HEK293 (cell line): ENCODE measurements at regions not wholly inside any gene's neighbourhood (a gene's known extent, or its start where the extent isn't known, plus 50 kb on each side); places are given as distances from the start of the nearest gene placed in this dataset.

Source experiments
- FEZF1 ChIP-seq: fragments of 450-650 bp; formaldehyde crosslinking; IDR thresholded peaks from 2 replicates; pipeline ENCODE4 v1.5.1; 2016; ENCODE audit warnings: missing biosample characterization, missing genetic modification characterization
- GLI2 ChIP-seq: fragments of 450-650 bp; formaldehyde crosslinking; IDR thresholded peaks from 2 replicates; pipeline ENCODE4; 2017; ENCODE audit warnings: missing biosample characterization, missing genetic modification characterization, low read depth, borderline replicate concordance
- SP2 ChIP-seq: fragments of 450-650 bp; formaldehyde crosslinking; IDR thresholded peaks from 2 replicates; pipeline ENCODE4 v1.5.1; 2016; ENCODE audit warnings: missing biosample characterization, missing genetic modification characterization
- ZBTB48 ChIP-seq: fragments of 450-650 bp; formaldehyde crosslinking; IDR thresholded peaks from 2 replicates; pipeline ENCODE4 v1.5.1; 2016; ENCODE audit warnings: missing biosample characterization, missing genetic modification characterization
- ZFP3 ChIP-seq: fragments of 450-650 bp; formaldehyde crosslinking; IDR thresholded peaks from 2 replicates; pipeline ENCODE4 v1.5.1; 2016; ENCODE audit warnings: low read depth, missing biosample characterization, missing genetic modification characterization
- ZNF146 ChIP-seq: fragments of 450-650 bp; formaldehyde crosslinking; IDR thresholded peaks from 2 replicates; pipeline ENCODE4 v1.5.1; 2016; ENCODE audit warnings: missing biosample characterization, missing genetic modification characterization
- ZNF174 ChIP-seq: fragments of 450-650 bp; formaldehyde crosslinking; IDR thresholded peaks from 2 replicates; pipeline ENCODE4 v1.5.0; 2017; ENCODE audit warnings: missing biosample characterization, mild to moderate bottlenecking, missing genetic modification characterization
- ZNF214 ChIP-seq: fragments of 450-650 bp; formaldehyde crosslinking; IDR thresholded peaks from 2 replicates; pipeline ENCODE4 v1.5.1; 2017; ENCODE audit warnings: missing biosample characterization, mild to moderate bottlenecking, missing genetic modification characterization, borderline replicate concordance
- ZNF23 ChIP-seq: fragments of 450-650 bp; formaldehyde crosslinking; IDR thresholded peaks from 2 replicates; pipeline ENCODE4 v1.5.1; 2016; ENCODE audit warnings: missing biosample characterization, missing genetic modification characterization, borderline replicate concordance
- ZNF324 ChIP-seq: fragments of 450-650 bp; formaldehyde crosslinking; IDR thresholded peaks from 2 replicates; pipeline ENCODE4 v1.5.1; 2016; ENCODE audit warnings: missing biosample characterization, missing genetic modification characterization
- ZNF366 ChIP-seq: fragments of 450-650 bp; formaldehyde crosslinking; conservative IDR thresholded peaks from 2 replicates; pipeline ENCODE4 v1.5.1; 2016; ENCODE audit warnings: missing biosample characterization, missing genetic modification characterization
- ZNF529 ChIP-seq: fragments of 450-650 bp; formaldehyde crosslinking; IDR thresholded peaks from 2 replicates; pipeline ENCODE4 v1.5.1; 2017; ENCODE audit warnings: missing genetic modification characterization, missing biosample characterization; ENCODE audit not compliant: insufficient replicate concordance
- ZNF548 ChIP-seq: fragments of 450-650 bp; formaldehyde crosslinking; IDR thresholded peaks from 2 replicates; pipeline ENCODE4 v1.5.1; 2016; ENCODE audit warnings: missing biosample characterization, missing genetic modification characterization
- ZNF596 ChIP-seq: fragments of 450-650 bp; IDR thresholded peaks from 2 replicates; pipeline ENCODE4 v1.5.0; 2018; ENCODE audit warnings: missing biosample characterization, mild to moderate bottlenecking, missing genetic modification characterization, moderate library complexity
- ZNF629 ChIP-seq: fragments of 450-650 bp; formaldehyde crosslinking; IDR thresholded peaks from 2 replicates; pipeline ENCODE4 v1.5.1; 2017; ENCODE audit warnings: missing biosample characterization, missing genetic modification characterization
- ZNF830 ChIP-seq: fragments of 450-650 bp; IDR thresholded peaks from 2 replicates; pipeline ENCODE4 v1.5.0; 2018; ENCODE audit warnings: missing biosample characterization, missing genetic modification characterization, low read depth, mild to moderate bottlenecking, moderate library complexity
- TF ChIP-seq, protein P1 (sequence below): fragments of 450-650 bp; IDR thresholded peaks from 2 replicates; pipeline ENCODE4 v1.5.1; 2018; ENCODE audit warnings: missing biosample characterization, mild to moderate bottlenecking, missing genetic modification characterization
- TF ChIP-seq, protein P2 (sequence below): fragments of 450-650 bp; formaldehyde crosslinking; IDR thresholded peaks from 2 replicates; pipeline ENCODE4 v1.5.1; 2016; ENCODE audit warnings: missing biosample characterization, missing genetic modification characterization
- TF ChIP-seq, protein P3 (sequence below): fragments of 450-650 bp; formaldehyde crosslinking; IDR thresholded peaks from 2 replicates; pipeline ENCODE4 v1.5.1; 2016; ENCODE audit warnings: missing biosample characterization, missing genetic modification characterization, borderline replicate concordance
- TF ChIP-seq, protein P4 (sequence below): fragments of 450-650 bp; formaldehyde crosslinking; IDR thresholded peaks from 2 replicates; pipeline ENCODE4 v1.5.1; 2017; ENCODE audit warnings: missing biosample characterization, missing genetic modification characterization
- TF ChIP-seq, protein P5 (sequence below): fragments of 450-650 bp; formaldehyde crosslinking; IDR thresholded peaks from 2 replicates; pipeline ENCODE4 v1.5.1; 2016; ENCODE audit warnings: missing biosample characterization, missing genetic modification characterization
- TF ChIP-seq, protein P6 (sequence below): fragments of 450-650 bp; formaldehyde crosslinking; IDR thresholded peaks from 2 replicates; pipeline ENCODE4 v1.5.1; 2017; ENCODE audit warnings: missing biosample characterization, missing genetic modification characterization
- TF ChIP-seq, protein P7 (sequence below): fragments of 450-650 bp; formaldehyde crosslinking; IDR thresholded peaks from 2 replicates; pipeline ENCODE4 v1.5.1; 2017; ENCODE audit warnings: missing biosample characterization, missing genetic modification characterization
- TF ChIP-seq, protein P8 (sequence below): fragments of 450-650 bp; formaldehyde crosslinking; IDR thresholded peaks from 2 replicates; pipeline ENCODE4 v1.5.1; 2016; ENCODE audit warnings: missing biosample characterization, missing genetic modification characterization

DNA sequence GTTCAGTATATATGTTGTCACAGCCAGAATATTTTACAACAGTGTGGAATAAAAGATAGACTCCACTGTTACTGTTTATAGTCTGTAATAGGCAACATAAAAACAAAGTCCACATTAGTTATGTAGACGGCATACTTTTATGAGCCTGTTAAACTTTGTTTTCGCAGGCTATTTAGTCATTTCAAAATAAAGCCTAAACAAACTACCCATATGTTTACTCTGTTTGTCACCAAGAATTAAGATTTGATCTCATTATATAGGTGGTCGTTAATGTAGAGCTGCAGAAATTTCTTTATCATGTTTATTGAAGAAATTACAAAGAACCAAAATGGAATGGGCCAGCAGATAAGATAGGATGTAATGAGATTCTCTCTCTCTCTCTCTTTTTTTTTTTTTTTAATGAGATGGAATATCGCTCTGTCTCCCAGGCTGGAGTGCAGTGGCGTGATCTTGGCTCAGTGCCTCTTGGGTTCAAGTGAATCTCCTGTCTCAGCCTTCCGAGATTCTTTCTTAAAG is 943.8 kb upstream of the SOX9 start (continued):
- TF ChIP-seq ZNF146 (tag by site-specific recombination) (no peak), ZNF214 (tag by site-specific recombination) (no peak), FEZF1 (peak; percentile 94), ZBTB48 (tag by site-specific recombination) (no peak), ZNF23 (tag by site-specific recombination) (no peak), ZFP3 (tag by site-specific recombination) (peak; percentile 8; the same call in 1 of the 2 replicates), ZNF629 (tag by site-specific recombination) (peak; percentile 29), ZNF830 (tag by site-specific recombination) (no peak), ZNF324 (tag by site-specific recombination) (no peak), ZNF596 (tag by site-specific recombination) (peak; percentile 78), ZNF529 (tag by site-specific recombination) (no peak), ZNF366 (peak; percentile 52), ZNF548 (no peak), GLI2 (tag by site-specific recombination) (peak; percentile 77), ZNF174 (tag by site-specific recombination) (0 out of 2 replicates have a peak, but pooled peaks have one; percentile 51), SP2 (no peak)
- TF ChIP-seq, protein P1, sequence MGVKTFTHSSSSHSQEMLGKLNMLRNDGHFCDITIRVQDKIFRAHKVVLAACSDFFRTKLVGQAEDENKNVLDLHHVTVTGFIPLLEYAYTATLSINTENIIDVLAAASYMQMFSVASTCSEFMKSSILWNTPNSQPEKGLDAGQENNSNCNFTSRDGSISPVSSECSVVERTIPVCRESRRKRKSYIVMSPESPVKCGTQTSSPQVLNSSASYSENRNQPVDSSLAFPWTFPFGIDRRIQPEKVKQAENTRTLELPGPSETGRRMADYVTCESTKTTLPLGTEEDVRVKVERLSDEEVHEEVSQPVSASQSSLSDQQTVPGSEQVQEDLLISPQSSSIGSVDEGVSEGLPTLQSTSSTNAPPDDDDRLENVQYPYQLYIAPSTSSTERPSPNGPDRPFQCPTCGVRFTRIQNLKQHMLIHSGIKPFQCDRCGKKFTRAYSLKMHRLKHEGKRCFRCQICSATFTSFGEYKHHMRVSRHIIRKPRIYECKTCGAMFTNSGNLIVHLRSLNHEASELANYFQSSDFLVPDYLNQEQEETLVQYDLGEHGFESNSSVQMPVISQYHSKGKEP (tag by site-specific recombination): 0 out of 2 replicates have a peak, but pooled peaks have one; percentile 34
- TF ChIP-seq, protein P2, sequence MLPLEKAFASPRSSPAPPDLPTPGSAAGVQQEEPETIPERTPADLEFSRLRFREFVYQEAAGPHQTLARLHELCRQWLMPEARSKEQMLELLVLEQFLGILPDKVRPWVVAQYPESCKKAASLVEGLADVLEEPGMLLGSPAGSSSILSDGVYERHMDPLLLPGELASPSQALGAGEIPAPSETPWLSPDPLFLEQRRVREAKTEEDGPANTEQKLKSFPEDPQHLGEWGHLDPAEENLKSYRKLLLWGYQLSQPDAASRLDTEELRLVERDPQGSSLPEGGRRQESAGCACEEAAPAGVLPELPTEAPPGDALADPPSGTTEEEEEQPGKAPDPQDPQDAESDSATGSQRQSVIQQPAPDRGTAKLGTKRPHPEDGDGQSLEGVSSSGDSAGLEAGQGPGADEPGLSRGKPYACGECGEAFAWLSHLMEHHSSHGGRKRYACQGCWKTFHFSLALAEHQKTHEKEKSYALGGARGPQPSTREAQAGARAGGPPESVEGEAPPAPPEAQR (tag by site-specific recombination): no peak
- TF ChIP-seq, protein P3, sequence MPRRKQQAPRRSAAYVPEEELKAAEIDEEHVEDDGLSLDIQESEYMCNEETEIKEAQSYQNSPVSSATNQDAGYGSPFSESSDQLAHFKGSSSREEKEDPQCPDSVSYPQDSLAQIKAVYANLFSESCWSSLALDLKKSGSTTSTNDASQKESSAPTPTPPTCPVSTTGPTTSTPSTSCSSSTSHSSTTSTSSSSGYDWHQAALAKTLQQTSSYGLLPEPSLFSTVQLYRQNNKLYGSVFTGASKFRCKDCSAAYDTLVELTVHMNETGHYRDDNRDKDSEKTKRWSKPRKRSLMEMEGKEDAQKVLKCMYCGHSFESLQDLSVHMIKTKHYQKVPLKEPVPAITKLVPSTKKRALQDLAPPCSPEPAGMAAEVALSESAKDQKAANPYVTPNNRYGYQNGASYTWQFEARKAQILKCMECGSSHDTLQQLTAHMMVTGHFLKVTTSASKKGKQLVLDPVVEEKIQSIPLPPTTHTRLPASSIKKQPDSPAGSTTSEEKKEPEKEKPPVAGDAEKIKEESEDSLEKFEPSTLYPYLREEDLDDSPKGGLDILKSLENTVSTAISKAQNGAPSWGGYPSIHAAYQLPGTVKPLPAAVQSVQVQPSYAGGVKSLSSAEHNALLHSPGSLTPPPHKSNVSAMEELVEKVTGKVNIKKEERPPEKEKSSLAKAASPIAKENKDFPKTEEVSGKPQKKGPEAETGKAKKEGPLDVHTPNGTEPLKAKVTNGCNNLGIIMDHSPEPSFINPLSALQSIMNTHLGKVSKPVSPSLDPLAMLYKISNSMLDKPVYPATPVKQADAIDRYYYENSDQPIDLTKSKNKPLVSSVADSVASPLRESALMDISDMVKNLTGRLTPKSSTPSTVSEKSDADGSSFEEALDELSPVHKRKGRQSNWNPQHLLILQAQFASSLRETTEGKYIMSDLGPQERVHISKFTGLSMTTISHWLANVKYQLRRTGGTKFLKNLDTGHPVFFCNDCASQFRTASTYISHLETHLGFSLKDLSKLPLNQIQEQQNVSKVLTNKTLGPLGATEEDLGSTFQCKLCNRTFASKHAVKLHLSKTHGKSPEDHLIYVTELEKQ: peak; percentile 69
- TF ChIP-seq, protein P4, sequence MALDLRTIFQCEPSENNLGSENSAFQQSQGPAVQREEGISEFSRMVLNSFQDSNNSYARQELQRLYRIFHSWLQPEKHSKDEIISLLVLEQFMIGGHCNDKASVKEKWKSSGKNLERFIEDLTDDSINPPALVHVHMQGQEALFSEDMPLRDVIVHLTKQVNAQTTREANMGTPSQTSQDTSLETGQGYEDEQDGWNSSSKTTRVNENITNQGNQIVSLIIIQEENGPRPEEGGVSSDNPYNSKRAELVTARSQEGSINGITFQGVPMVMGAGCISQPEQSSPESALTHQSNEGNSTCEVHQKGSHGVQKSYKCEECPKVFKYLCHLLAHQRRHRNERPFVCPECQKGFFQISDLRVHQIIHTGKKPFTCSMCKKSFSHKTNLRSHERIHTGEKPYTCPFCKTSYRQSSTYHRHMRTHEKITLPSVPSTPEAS (tag by site-specific recombination): no peak
- TF ChIP-seq, protein P5, sequence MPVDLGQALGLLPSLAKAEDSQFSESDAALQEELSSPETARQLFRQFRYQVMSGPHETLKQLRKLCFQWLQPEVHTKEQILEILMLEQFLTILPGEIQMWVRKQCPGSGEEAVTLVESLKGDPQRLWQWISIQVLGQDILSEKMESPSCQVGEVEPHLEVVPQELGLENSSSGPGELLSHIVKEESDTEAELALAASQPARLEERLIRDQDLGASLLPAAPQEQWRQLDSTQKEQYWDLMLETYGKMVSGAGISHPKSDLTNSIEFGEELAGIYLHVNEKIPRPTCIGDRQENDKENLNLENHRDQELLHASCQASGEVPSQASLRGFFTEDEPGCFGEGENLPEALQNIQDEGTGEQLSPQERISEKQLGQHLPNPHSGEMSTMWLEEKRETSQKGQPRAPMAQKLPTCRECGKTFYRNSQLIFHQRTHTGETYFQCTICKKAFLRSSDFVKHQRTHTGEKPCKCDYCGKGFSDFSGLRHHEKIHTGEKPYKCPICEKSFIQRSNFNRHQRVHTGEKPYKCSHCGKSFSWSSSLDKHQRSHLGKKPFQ (tag by site-specific recombination): peak; percentile 59; the same call in 1 of the 2 replicates
- TF ChIP-seq, protein P6, sequence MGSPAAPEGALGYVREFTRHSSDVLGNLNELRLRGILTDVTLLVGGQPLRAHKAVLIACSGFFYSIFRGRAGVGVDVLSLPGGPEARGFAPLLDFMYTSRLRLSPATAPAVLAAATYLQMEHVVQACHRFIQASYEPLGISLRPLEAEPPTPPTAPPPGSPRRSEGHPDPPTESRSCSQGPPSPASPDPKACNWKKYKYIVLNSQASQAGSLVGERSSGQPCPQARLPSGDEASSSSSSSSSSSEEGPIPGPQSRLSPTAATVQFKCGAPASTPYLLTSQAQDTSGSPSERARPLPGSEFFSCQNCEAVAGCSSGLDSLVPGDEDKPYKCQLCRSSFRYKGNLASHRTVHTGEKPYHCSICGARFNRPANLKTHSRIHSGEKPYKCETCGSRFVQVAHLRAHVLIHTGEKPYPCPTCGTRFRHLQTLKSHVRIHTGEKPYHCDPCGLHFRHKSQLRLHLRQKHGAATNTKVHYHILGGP: peak; percentile 53; the same call in 1 of the 2 replicates
- TF ChIP-seq, protein P7, sequence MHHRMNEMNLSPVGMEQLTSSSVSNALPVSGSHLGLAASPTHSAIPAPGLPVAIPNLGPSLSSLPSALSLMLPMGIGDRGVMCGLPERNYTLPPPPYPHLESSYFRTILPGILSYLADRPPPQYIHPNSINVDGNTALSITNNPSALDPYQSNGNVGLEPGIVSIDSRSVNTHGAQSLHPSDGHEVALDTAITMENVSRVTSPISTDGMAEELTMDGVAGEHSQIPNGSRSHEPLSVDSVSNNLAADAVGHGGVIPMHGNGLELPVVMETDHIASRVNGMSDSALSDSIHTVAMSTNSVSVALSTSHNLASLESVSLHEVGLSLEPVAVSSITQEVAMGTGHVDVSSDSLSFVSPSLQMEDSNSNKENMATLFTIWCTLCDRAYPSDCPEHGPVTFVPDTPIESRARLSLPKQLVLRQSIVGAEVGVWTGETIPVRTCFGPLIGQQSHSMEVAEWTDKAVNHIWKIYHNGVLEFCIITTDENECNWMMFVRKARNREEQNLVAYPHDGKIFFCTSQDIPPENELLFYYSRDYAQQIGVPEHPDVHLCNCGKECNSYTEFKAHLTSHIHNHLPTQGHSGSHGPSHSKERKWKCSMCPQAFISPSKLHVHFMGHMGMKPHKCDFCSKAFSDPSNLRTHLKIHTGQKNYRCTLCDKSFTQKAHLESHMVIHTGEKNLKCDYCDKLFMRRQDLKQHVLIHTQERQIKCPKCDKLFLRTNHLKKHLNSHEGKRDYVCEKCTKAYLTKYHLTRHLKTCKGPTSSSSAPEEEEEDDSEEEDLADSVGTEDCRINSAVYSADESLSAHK: peak; percentile 92
- TF ChIP-seq, protein P8, sequence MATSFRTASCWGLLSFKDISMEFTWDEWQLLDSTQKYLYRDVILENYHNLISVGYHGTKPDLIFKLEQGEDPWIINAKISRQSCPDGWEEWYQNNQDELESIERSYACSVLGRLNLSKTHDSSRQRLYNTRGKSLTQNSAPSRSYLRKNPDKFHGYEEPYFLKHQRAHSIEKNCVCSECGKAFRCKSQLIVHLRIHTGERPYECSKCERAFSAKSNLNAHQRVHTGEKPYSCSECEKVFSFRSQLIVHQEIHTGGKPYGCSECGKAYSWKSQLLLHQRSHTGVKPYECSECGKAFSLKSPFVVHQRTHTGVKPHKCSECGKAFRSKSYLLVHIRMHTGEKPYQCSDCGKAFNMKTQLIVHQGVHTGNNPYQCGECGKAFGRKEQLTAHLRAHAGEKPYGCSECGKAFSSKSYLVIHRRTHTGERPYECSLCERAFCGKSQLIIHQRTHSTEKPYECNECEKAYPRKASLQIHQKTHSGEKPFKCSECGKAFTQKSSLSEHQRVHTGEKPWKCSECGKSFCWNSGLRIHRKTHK (tag by site-specific recombination): no peak
